ENCODE measurements at regions not wholly inside any gene's neighbourhood (a gene's known extent, or its start where the extent isn't known, plus 50 kb on each side); places are given as distances from the start of the nearest gene placed in this dataset.

DNA sequence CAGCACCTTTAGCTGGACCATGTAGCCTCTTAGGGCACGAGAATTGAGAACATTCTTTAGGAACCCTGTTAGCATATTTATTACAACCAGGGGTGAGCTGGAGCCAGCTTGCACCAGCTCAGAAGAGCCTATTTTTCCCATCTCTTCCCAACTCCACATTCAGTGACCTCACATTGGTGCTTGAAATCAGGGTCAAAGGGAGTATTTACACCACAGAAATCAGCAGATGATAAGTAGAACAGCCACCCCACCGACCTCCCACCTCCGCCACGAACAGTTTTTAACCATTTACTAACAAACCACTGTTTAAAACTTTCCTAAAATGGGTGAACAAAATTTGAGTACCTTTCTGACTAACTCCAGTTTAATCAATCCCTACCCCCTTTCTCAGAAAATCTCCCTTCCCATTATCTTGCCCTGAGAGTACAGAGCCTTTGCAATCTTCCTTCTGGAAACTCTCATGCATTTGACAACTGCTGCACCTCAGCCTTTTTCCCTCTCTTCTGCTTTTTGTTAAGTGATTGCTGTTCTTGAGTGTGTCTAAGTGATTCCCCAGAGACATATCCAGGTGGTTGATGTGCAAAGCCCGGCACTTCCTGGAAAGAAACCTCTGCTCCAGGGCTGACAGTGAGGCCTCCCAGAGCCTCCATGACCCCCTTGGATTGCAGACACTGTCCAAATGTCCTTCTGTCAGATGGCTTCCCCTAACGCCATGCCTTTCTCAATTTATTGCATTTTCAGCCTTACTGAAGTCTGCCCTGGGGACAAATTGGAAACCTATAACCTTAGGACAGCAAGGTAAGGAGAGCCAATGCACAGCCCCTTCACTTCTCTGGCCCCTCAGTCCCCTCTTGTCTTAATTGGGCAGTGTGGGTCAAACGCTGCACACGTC, 389.5 kb upstream of the TNP1 start:
- H3K4me3 ChIP-seq (ENCODE audit: low read depth, low read length): no peak overlapping the region
- H3K36me3 ChIP-seq (ENCODE audit: control insufficient read depth, insufficient read depth, low read length): no peaks in the 10 kb centered on the region
- H3K27me3 ChIP-seq (ENCODE audit: control insufficient read depth, insufficient read depth, low read length): no peaks in the 10 kb centered on the region
- DNase-seq (ENCODE audit: low read depth): no peak
- TF ChIP-seq, protein P1, sequence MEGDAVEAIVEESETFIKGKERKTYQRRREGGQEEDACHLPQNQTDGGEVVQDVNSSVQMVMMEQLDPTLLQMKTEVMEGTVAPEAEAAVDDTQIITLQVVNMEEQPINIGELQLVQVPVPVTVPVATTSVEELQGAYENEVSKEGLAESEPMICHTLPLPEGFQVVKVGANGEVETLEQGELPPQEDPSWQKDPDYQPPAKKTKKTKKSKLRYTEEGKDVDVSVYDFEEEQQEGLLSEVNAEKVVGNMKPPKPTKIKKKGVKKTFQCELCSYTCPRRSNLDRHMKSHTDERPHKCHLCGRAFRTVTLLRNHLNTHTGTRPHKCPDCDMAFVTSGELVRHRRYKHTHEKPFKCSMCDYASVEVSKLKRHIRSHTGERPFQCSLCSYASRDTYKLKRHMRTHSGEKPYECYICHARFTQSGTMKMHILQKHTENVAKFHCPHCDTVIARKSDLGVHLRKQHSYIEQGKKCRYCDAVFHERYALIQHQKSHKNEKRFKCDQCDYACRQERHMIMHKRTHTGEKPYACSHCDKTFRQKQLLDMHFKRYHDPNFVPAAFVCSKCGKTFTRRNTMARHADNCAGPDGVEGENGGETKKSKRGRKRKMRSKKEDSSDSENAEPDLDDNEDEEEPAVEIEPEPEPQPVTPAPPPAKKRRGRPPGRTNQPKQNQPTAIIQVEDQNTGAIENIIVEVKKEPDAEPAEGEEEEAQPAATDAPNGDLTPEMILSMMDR (IDR thresholded peaks at IDR 0.05; ENCODE audit: insufficient read depth, low read length, poor library complexity, severe bottlenecking): no peak

DNA sequence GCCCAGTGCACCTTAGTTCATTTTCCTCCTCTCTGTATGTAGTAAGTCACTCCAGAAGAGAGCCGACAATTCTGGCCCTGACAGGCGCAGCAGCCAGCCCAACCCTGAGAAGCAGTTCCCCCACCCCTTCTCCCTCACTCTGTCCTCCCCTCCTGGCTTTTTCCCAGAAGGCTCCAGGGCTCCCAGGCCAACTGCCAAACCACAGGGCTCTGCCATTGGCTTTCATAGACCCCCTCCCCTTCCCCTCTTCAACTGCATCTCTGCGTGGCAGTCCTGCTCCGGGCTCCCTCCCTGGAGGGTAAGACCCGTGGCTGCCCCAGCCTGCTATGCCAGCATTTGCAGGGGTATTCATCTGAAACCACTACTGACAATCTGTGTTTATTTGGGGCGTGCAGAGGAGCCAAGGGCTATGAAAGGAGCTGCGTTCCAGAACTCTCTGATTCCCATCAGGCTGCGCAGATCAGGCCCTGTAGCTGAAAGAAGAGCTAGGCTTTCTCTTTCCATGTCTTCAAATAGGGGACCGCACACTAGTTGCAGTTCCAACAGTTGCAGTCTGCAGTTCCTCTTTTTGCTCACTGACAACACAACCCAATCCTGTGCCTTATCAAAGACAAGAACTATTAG, 388.6 kb upstream of the TNP1 start:
- Histone ChIP-seq H3K27me3 (ENCODE audit: control insufficient read depth, insufficient read depth, low read length) (no peaks in the 10 kb centered on the region), H3K36me3 (ENCODE audit: control insufficient read depth, insufficient read depth, low read length) (no peaks in the 10 kb centered on the region), H3K4me3 (ENCODE audit: low read depth, low read length) (no peak overlapping the region)
- DNase-seq (ENCODE audit: low read depth): no peak
- TF ChIP-seq, protein P1 (IDR thresholded peaks at IDR 0.05; ENCODE audit: insufficient read depth, low read length, poor library complexity, severe bottlenecking): no peak

DNA sequence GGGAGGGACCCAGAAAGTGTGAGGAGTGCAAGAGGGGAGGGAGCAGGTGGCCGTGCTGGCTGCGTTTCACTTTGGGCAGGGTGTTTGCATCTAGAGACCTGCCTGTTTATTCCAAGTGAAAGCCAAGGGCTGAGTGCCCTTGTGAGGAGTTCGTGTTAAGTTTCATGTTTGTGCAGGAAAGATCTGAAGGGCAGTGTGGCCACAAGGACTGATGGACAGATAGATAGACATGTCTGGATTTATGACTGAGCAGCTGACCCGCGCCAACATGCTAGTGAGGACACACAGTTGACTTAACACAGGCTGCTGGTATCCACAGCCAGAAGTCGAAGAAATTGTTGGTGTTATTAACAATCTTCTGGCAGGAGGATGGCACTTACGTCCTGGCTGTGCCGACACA, 387.6 kb upstream of the TNP1 start:
- Histone ChIP-seq H3K4me3 (ENCODE audit: low read depth, low read length) (no peak overlapping the region), H3K36me3 (ENCODE audit: control insufficient read depth, insufficient read depth, low read length) (no peaks in the 10 kb centered on the region), H3K27me3 (ENCODE audit: control insufficient read depth, insufficient read depth, low read length) (no peaks in the 10 kb centered on the region)
- no peak for DNase-seq (ENCODE audit: low read depth)
- TF ChIP-seq, protein P1 (IDR thresholded peaks at IDR 0.05; ENCODE audit: insufficient read depth, low read length, poor library complexity, severe bottlenecking): no peak

DNA sequence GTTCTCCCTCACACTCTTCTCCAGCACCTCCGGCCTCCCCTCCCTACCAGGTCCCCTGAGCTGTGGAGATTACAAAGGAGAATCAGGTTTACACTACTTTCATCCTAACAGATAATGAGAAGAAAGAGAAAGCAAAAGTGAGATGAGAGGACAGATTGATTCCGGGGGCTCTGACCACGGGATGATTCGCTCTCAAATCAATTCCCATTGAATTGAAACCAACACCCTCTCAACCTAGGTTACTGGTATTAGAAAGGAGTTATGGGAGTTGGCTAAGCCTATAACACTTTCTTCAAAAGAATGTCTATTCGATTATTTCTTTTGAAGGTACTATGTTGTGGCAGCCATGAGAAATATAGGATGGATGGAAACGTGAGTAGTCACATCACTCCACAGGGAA, 386.2 kb upstream of the TNP1 start:
- no peak for DNase-seq (ENCODE audit: low read depth)
- Histone ChIP-seq H3K36me3 (ENCODE audit: control insufficient read depth, insufficient read depth, low read length) (no peaks in the 10 kb centered on the region), H3K4me3 (ENCODE audit: low read depth, low read length) (no peak overlapping the region)

DNA sequence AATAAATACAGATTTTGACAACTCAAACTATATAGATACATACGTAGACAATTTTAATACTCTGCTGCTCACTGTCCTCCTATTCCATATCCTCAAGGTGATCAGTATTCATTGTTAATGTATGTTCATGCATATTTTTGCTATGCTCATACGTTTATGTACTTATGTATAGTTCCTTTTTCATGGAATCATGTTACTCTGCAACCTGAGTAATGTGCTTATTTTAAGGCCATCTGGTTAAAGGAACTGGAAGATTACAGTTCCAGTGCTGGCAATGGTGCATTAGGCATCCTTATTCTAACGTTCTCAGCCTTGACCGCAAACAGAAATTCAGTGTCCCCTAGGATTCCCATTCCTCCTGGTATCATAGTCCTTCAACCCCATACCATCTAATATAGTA, 385.0 kb upstream of the TNP1 start:
- H3K36me3 ChIP-seq (ENCODE audit: control insufficient read depth, insufficient read depth, low read length): no peaks in the 10 kb centered on the region
- H3K27me3 ChIP-seq (ENCODE audit: control insufficient read depth, insufficient read depth, low read length): no peaks in the 10 kb centered on the region
- TF ChIP-seq, protein P1 (IDR thresholded peaks at IDR 0.05; ENCODE audit: insufficient read depth, low read length, poor library complexity, severe bottlenecking): no peak
- no peak for DNase-seq (ENCODE audit: low read depth)
- no peak overlapping the region for H3K4me3 ChIP-seq (ENCODE audit: low read depth, low read length)

More for the DNA sequence above, 386.2 kb upstream of the TNP1 start:
- TF ChIP-seq, protein P1 (IDR thresholded peaks at IDR 0.05; ENCODE audit: insufficient read depth, low read length, poor library complexity, severe bottlenecking): no peak
- H3K27me3 ChIP-seq (ENCODE audit: control insufficient read depth, insufficient read depth, low read length): no peaks in the 10 kb centered on the region
